DND-41 (cell line): ENCODE measurements at regions not wholly inside any gene's neighbourhood (a gene's known extent, or its start where the extent isn't known, plus 50 kb on each side); places are given as distances from the start of the nearest gene placed in this dataset.

Experiments
- ATAC-seq: fragments of 200-7000 bp; cut with Tn5 transposase; 3 replicates; pipeline ENCODE4 v1.9.1; 2021; ENCODE audit warnings: low read depth; ENCODE audit not compliant: insufficient read depth
- DNase-seq: peaks from one replicate; pipeline ENCODE4 v3.0.0-alpha.2; 2020
- H2AFZ ChIP-seq: 2 replicates; pipeline ENCODE4 v1.6.0; 2012; ENCODE audit warnings: low read depth, low read length
- H3K27ac ChIP-seq: 2 replicates; pipeline ENCODE4 v1.5.1; 2012; ENCODE audit warnings: low read length, inconsistent platforms
- H3K27me3 ChIP-seq: fragments of 200-600 bp; sonication (generic); 2 replicates; pipeline ENCODE4 v1.6.0; 2012; ENCODE audit warnings: low read length, mild to moderate bottlenecking, inconsistent platforms; ENCODE audit not compliant: insufficient read depth, poor library complexity
- H3K36me3 ChIP-seq: 2 replicates; pipeline ENCODE4 v1.5.1; 2012; ENCODE audit warnings: low read length, inconsistent platforms; ENCODE audit not compliant: insufficient read depth
- H3K4me1 ChIP-seq: 2 replicates; pipeline ENCODE4 v1.5.1; 2012; ENCODE audit warnings: mild to moderate bottlenecking, low read length; ENCODE audit not compliant: insufficient read depth
- H3K4me2 ChIP-seq: 2 replicates; pipeline ENCODE4 v1.6.0; 2012; ENCODE audit warnings: mild to moderate bottlenecking, moderate library complexity, low read length, inconsistent platforms; ENCODE audit not compliant: insufficient read depth
- H3K4me3 ChIP-seq, 2 experiments: fragments of 200-600 bp in 1 of 2; shearing (Covaris generic) in 1 of 2; 2 replicates each; pipeline ENCODE4 v1.5.1; 2012 to 2016; ENCODE audit warnings: inconsistent platforms in 2 of 2, low read length in 2 of 2, mild to moderate bottlenecking in 2 of 2, low read depth in 1 of 2, moderate library complexity in 1 of 2
- H3K79me2 ChIP-seq: 2 replicates; pipeline ENCODE4 v1.6.0; 2012; ENCODE audit warnings: low read length, inconsistent platforms; ENCODE audit not compliant: insufficient read depth
- H3K9ac ChIP-seq: 2 replicates; pipeline ENCODE4 v1.6.0; 2012; ENCODE audit warnings: low read depth, mild to moderate bottlenecking, inconsistent platforms, low read length, moderate library complexity
- H3K9me3 ChIP-seq: 2 replicates; pipeline ENCODE4 v1.5.1; 2012; ENCODE audit warnings: low read length, moderate library complexity, mild to moderate bottlenecking, inconsistent platforms; ENCODE audit not compliant: insufficient read depth, severe bottlenecking
- H4K20me1 ChIP-seq: 2 replicates; pipeline ENCODE4 v1.6.0; 2012; ENCODE audit warnings: low read length; ENCODE audit not compliant: insufficient read depth
- EZH2 ChIP-seq: IDR thresholded peaks from 3 replicates; pipeline ENCODE4 v1.6.1; 2012; ENCODE audit warnings: borderline replicate concordance, low read depth, mild to moderate bottlenecking, moderate library complexity, low read length, inconsistent platforms; ENCODE audit not compliant: severe bottlenecking
- TF ChIP-seq, protein P1 (sequence below): IDR thresholded peaks from 2 replicates; pipeline ENCODE4 v1.5.1; 2012; ENCODE audit warnings: borderline replicate concordance, low read length, moderate library complexity, mild to moderate bottlenecking; ENCODE audit not compliant: poor library complexity, severe bottlenecking; ENCODE audit errors: extremely low read depth

DNA sequence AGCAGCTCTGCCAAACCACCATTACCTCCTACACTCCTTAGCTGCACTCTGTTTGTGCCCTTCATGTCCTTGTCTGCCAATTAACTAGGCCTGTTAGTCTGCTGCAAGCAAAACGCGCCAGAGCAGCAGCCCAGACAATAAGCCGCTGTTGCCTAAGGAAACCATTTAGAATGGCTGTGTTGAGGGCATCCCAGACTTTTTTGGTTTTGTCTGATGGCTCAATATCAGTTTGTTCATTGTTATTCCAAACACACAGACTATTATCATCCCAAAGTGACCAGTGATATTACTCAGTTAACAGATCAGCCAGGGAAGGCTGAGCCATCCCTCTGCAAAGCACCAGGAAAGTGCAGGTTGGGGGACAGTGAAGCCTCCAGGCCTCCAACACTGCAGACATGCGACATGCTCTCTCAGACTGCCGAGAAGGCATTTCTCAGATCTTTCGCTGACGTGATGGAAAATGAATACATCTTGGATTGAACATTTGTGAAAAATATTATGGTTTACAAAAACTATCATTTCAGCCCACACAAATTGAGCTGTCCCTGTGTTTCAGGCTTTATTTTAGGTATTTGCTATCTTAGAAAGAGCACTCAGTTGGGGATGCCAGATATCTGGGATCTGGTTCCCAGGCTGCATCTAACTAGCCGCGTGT, 182.0 kb upstream of the HNRNPA3 start:
- no peak overlapping the region for H3K4me3 ChIP-seq
- no peaks in the 10 kb centered on the region for H3K4me1 ChIP-seq
- no peak overlapping the region for H3K27ac ChIP-seq
- no peaks in the 10 kb centered on the region for H3K36me3 ChIP-seq
- ATAC-seq (no peak), DNase-seq (no peak)
- peaks cover 11% of the 10 kb centered on the region for H3K27me3 ChIP-seq
- H4K20me1 ChIP-seq = no peaks in the 10 kb centered on the region
- no peak overlapping the region for H3K4me2 ChIP-seq
- TF ChIP-seq, protein P1, sequence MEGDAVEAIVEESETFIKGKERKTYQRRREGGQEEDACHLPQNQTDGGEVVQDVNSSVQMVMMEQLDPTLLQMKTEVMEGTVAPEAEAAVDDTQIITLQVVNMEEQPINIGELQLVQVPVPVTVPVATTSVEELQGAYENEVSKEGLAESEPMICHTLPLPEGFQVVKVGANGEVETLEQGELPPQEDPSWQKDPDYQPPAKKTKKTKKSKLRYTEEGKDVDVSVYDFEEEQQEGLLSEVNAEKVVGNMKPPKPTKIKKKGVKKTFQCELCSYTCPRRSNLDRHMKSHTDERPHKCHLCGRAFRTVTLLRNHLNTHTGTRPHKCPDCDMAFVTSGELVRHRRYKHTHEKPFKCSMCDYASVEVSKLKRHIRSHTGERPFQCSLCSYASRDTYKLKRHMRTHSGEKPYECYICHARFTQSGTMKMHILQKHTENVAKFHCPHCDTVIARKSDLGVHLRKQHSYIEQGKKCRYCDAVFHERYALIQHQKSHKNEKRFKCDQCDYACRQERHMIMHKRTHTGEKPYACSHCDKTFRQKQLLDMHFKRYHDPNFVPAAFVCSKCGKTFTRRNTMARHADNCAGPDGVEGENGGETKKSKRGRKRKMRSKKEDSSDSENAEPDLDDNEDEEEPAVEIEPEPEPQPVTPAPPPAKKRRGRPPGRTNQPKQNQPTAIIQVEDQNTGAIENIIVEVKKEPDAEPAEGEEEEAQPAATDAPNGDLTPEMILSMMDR = no peak
- TF ChIP-seq EZH2 = no peak
- no peaks in the 10 kb centered on the region for H3K79me2 ChIP-seq
- no peaks in the 10 kb centered on the region for H3K9me3 ChIP-seq
- H2AFZ ChIP-seq = no peak overlapping the region
- no peak overlapping the region for H3K9ac ChIP-seq

DNA sequence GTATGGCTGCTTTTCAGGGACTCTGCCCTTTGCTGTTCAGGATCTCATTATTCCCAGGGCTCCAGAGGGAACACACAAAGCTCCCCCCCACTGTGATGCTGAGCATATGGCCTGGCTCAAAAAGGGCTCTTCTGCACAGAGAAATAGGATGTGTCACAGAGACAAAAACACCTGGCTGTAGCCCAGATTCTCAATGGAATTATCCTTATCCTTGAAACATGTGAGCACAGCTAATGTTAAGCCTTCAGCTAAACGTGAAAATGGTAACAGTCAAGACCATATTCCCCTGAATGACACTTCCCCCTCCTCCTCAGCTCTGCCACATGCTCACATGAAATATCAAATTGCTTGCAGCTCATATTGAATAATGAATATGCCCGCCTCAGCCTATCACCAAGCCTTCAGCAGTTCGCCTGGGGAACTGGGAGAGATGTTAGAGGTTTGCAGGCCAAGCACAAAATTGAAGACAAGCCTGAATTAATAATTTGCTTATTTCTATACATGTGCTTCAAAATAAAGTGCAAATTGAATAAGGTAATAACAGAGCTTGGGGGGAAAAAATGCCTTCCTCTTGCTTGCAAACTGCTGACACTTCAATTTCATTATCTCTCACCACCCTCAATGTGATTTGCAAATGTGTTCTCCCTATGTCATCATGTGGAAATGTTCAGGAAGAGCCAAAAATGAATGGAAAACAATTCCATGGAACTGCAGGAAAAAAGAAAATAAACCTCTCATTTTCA, 181.0 kb upstream of the HNRNPA3 start:
- Histone ChIP-seq H3K9me3 (no peaks in the 10 kb centered on the region), H3K4me1 (no peaks in the 10 kb centered on the region), H3K36me3 (no peaks in the 10 kb centered on the region), H4K20me1 (no peaks in the 10 kb centered on the region), H3K27me3 (peaks cover 8% of the 10 kb centered on the region), H3K4me3 (no peak overlapping the region), H3K27ac (no peak overlapping the region), H3K9ac (no peak overlapping the region), H2AFZ (no peak overlapping the region), H3K79me2 (no peaks in the 10 kb centered on the region), H3K4me2 (no peak overlapping the region)
- TF ChIP-seq, protein P1 = no peak
- TF ChIP-seq EZH2 = no peak
- no peak for DNase-seq
- ATAC-seq = no peak

DNA sequence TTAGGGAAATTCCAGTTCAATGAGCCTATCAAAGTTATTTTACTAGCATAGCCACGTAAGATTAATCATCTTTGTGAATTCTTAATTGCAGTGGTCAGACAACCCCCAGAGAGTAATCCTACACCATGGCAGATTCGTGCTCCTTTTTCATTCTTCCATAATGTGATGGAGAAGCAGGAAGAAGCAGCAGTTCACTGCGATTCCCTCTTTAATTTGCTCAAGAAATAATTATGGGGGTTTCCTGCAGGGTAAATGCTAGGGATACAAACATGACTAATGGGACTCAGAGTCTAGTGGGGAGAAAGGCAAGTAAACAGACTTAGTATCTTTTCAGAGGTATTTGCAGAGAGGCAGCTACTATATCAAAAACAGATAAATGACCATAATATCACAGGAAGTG, 175.8 kb upstream of the HNRNPA3 start:
- no peak overlapping the region for H3K27ac ChIP-seq
- DNase-seq (no peak), ATAC-seq (no peak)
- no peak overlapping the region for H3K4me3 ChIP-seq
- H3K9me3 ChIP-seq = no peaks in the 10 kb centered on the region
- TF ChIP-seq, protein P1 = no peak
- no peak for TF ChIP-seq EZH2
- H4K20me1 ChIP-seq = no peaks in the 10 kb centered on the region
- no peaks in the 10 kb centered on the region for H3K79me2 ChIP-seq
- no peaks in the 10 kb centered on the region for H3K36me3 ChIP-seq
- no peak overlapping the region for H3K4me2 ChIP-seq
- peaks cover 4% of the 10 kb centered on the region for H3K27me3 ChIP-seq
- H3K9ac ChIP-seq = no peak overlapping the region
- no peaks in the 10 kb centered on the region for H3K4me1 ChIP-seq
- no peak overlapping the region for H2AFZ ChIP-seq
